Hematopoietic multipotent progenitor cell (in vitro differentiated cells): ENCODE measurements at regions not wholly inside any gene's neighbourhood (a gene's known extent, or its start where the extent isn't known, plus 50 kb on each side); places are given as distances from the start of the nearest gene placed in this dataset.
"Not testable (repeated sequence)": the region's sequence is repeated elsewhere in the genome, so short reads cannot be mapped to it uniquely, and the experiment has no call there.

Experiments
- DNase-seq, 3 donors: peaks; one replicate each; pipeline ENCODE4 v3.0.0-alpha.2; 2011 to 2015; ENCODE audit warnings: low read depth in 2 of 3, low spot score in 2 of 3

GRCh38 chrX:145881175-145881995 lies 63.8 kb downstream of the SLITRK2 start:
- no peak for DNase-seq

GRCh38 chrX:145886469-145886868 lies 68.8 kb downstream of the SLITRK2 start:
- DNase-seq: no peak

GRCh38 chrX:145910017-145910416 lies 92.4 kb downstream of the SLITRK2 start:
- no peak for DNase-seq

- DNase-seq: no peak
Observed at GRCh38 chrX:145919400-145919799, 101.8 kb downstream of the SLITRK2 start.

GRCh38 chrX:145923376-145923775 lies 105.7 kb downstream of the SLITRK2 start:
- no peak for DNase-seq

- no peak for DNase-seq
Observed at GRCh38 chrX:145936769-145937168, 119.1 kb downstream of the SLITRK2 start.

GRCh38 chrX:145949056-145949455 lies 131.4 kb downstream of the SLITRK2 start:
- no peak for DNase-seq

- no peak for DNase-seq
Observed at GRCh38 chrX:145953628-145954027, 136.0 kb downstream of the SLITRK2 start.

- DNase-seq: no peak
Observed at GRCh38 chrX:145990051-145990450, 172.4 kb downstream of the SLITRK2 start.

GRCh38 chrX:146006637-146007036 lies 189.0 kb downstream of the SLITRK2 start:
- DNase-seq: no peak

GRCh38 chrX:146036000-146036399 lies 218.4 kb downstream of the SLITRK2 start:
- DNase-seq: no peak

- DNase-seq: no peak
Observed at GRCh38 chrX:146041741-146042140, 224.1 kb downstream of the SLITRK2 start.

- DNase-seq: not testable (repeated sequence)
Observed at GRCh38 chrX:146046011-146046715, 228.5 kb downstream of the SLITRK2 start.

- DNase-seq: not testable (repeated sequence)
Observed at GRCh38 chrX:146049568-146049967, 231.9 kb downstream of the SLITRK2 start.

- no peak for DNase-seq
Observed at GRCh38 chrX:146054311-146054710, 236.7 kb downstream of the SLITRK2 start.

- DNase-seq: no peak
Observed at GRCh38 chrX:146055733-146056132, 238.1 kb downstream of the SLITRK2 start.

- no peak for DNase-seq
Observed at GRCh38 chrX:146056511-146057081, 239.0 kb downstream of the SLITRK2 start.

GRCh38 chrX:146064156-146064555 lies 246.5 kb downstream of the SLITRK2 start:
- DNase-seq: no peak

GRCh38 chrX:146090732-146091131 lies 273.1 kb downstream of the SLITRK2 start:
- DNase-seq: no peak

GRCh38 chrX:146109362-146109761 lies 291.7 kb downstream of the SLITRK2 start:
- DNase-seq: no peak

GRCh38 chrX:146119074-146119473 lies 301.4 kb downstream of the SLITRK2 start:
- not testable (repeated sequence) for DNase-seq

GRCh38 chrX:146127617-146128016 lies 310.0 kb downstream of the SLITRK2 start:
- no peak for DNase-seq
